ENCODE measurements at regions not wholly inside any gene's neighbourhood (a gene's known extent, or its start where the extent isn't known, plus 50 kb on each side); places are given as distances from the start of the nearest gene placed in this dataset.

DNA sequence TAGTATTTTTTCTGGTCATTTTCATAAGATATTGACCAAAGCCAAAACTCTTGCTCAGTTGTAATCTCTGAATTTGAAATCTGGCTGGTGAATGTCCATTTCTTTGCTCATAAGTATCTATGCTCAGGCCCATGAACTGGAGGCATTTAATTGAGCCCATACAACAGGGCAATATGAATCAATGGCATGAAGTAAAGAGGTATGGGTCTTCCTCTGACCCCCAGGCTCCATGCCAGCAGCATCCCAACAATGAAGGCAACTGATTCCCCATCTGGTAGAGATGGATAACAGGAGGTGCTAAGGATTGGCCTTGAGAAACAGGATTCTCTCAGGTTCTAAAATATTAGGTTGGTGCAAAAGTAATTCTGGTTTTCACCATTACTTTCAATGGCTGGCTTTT lies 330.8 kb downstream of the LIG4 start:
- no peak for TF ChIP-seq POLR2A (IDR thresholded peaks at IDR 0.05; ENCODE audit: low read depth, low read length)
- intact Hi-C loops (cut with micrococcal nuclease) (no loop called here), dilution Hi-C loops (cut with MboI; ENCODE audit: extremely low pct_ligation_motif_present, low sequenced_read_pairs) (no loop called here)
- Histone ChIP-seq H3K9ac (replicated peaks; ENCODE audit: extremely low read depth, insufficient read depth, low read length) (no peak overlapping the region), H4K20me1 (replicated peaks; ENCODE audit: control insufficient read depth, extremely low read depth, insufficient read depth, low read length) (no peaks in the 10 kb centered on the region), H3K27ac (ENCODE audit: insufficient read depth, low read depth, low read length) (no peak overlapping the region), H3K79me2 (ENCODE audit: control insufficient read depth, insufficient read depth, low read length) (no peaks in the 10 kb centered on the region), H2AFZ (ENCODE audit: low read depth, low read length) (no peak overlapping the region), H3K4me1 (ENCODE audit: control insufficient read depth, extremely low read depth, insufficient read depth, low read length) (no peaks in the 10 kb centered on the region), H3K27me3 (ENCODE audit: control insufficient read depth in 2 of 2, insufficient read depth in 2 of 2, low read length in 2 of 2) (no peaks in the 10 kb centered on the region), H3K4me2 (ENCODE audit: insufficient read depth, low read length) (no peak overlapping the region), H3K36me3 (ENCODE audit: control insufficient read depth in 2 of 2, extremely low read depth in 1 of 2, insufficient read depth in 2 of 2, low read length in 2 of 2) (no peaks in the 10 kb centered on the region), H3K9me3 (replicated peaks; ENCODE audit: control insufficient read depth, insufficient read depth, low read length) (no peaks in the 10 kb centered on the region), H3K4me3 (replicated peaks in 1 of 3; ENCODE audit: insufficient read depth in 1 of 3, low read depth in 1 of 3, low read length in 3 of 3) (no peak overlapping the region), H3K9me1 (replicated peaks; ENCODE audit: control insufficient read depth, extremely low read depth, insufficient read depth, low read length) (no peaks in the 10 kb centered on the region)
- no peak for FAIRE-seq
- DNase-seq (ENCODE audit: low read depth, low spot score), result no peak
- BruUV-seq (replicated peaks), result no TSS peak
- POLR2A ChIA-PET, result no interaction called here
- CTCF ChIA-PET, result no interaction called here

DNA sequence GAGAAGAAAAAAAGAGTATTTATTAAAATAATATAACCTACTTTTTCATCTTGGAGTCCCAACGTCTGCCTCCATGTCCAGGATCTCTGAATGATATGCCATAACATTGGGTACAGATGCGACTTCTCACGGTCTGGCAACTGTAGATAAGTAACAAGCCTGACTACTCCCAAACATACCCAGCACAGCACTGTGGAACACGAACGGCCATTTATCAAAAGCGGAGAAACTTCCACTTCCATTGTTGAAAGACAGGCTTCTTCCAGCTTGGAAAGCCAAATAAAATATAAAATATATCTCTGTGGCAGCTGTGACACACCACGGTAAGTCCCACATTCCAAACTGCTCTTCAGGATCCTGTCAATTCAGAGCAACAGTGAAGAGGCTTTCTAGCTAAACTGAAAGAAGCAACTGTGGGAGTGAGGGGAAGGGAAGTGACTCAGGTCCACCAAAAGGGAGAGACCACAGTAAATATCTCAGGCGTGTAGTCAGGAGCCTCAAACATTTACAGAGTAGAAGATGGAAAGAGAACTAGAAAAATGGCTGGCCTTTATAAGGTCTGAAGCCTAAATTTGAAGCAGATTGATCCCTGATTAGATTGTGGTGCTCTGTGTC lies 331.7 kb downstream of the LIG4 start:
- no peaks in the 10 kb centered on the region for H3K9me3 ChIP-seq (replicated peaks; ENCODE audit: control insufficient read depth, insufficient read depth, low read length)
- dilution Hi-C loops (cut with MboI; ENCODE audit: extremely low pct_ligation_motif_present, low sequenced_read_pairs) (no loop called here), intact Hi-C loops (cut with micrococcal nuclease) (no loop called here)
- H3K4me1 ChIP-seq (ENCODE audit: control insufficient read depth, extremely low read depth, insufficient read depth, low read length), result no peaks in the 10 kb centered on the region
- TF ChIP-seq, protein P1, sequence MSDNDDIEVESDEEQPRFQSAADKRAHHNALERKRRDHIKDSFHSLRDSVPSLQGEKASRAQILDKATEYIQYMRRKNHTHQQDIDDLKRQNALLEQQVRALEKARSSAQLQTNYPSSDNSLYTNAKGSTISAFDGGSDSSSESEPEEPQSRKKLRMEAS (IDR thresholded peaks at IDR 0.05; ENCODE audit: insufficient read depth, insufficient read length), result no peak
- TF ChIP-seq, protein P2, sequence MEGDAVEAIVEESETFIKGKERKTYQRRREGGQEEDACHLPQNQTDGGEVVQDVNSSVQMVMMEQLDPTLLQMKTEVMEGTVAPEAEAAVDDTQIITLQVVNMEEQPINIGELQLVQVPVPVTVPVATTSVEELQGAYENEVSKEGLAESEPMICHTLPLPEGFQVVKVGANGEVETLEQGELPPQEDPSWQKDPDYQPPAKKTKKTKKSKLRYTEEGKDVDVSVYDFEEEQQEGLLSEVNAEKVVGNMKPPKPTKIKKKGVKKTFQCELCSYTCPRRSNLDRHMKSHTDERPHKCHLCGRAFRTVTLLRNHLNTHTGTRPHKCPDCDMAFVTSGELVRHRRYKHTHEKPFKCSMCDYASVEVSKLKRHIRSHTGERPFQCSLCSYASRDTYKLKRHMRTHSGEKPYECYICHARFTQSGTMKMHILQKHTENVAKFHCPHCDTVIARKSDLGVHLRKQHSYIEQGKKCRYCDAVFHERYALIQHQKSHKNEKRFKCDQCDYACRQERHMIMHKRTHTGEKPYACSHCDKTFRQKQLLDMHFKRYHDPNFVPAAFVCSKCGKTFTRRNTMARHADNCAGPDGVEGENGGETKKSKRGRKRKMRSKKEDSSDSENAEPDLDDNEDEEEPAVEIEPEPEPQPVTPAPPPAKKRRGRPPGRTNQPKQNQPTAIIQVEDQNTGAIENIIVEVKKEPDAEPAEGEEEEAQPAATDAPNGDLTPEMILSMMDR (IDR thresholded peaks at IDR 0.05; ENCODE audit: extremely low read depth in 1 of 2, insufficient read depth in 1 of 2, low read depth in 1 of 2, low read length in 2 of 2), result no peak
- TF ChIP-seq MYC (IDR thresholded peaks at IDR 0.05; ENCODE audit: low read depth, low read length) (no peak), EZH2 (IDR thresholded peaks at IDR 0.05; ENCODE audit: borderline replicate concordance, low read depth, low read length, severe bottlenecking) (no peak), JUN (IDR thresholded peaks at IDR 0.05; ENCODE audit: borderline replicate concordance, insufficient read depth, insufficient read length, low read depth) (no peak), POLR2A (IDR thresholded peaks at IDR 0.05; ENCODE audit: low read depth, low read length) (no peak), POLR2AphosphoS5 (IDR thresholded peaks at IDR 0.05; ENCODE audit: insufficient read depth, low read depth, low read length) (no peak), FOS (IDR thresholded peaks at IDR 0.05; ENCODE audit: borderline replicate concordance, insufficient read depth, low read length) (no peak), GATA2 (IDR thresholded peaks at IDR 0.05; ENCODE audit: insufficient read depth, insufficient read length, low read depth, low read length) (no peak)
- no peak overlapping the region for H3K27ac ChIP-seq (ENCODE audit: insufficient read depth, low read depth, low read length)
- no peak overlapping the region for H3K4me2 ChIP-seq (ENCODE audit: insufficient read depth, low read length)
- H3K36me3 ChIP-seq (ENCODE audit: control insufficient read depth in 2 of 2, extremely low read depth in 1 of 2, insufficient read depth in 2 of 2, low read length in 2 of 2), result no peaks in the 10 kb centered on the region
- DNase-seq (ENCODE audit: low read depth, low spot score), result no peak
- H2AFZ ChIP-seq (ENCODE audit: low read depth, low read length), result no peak overlapping the region
- ChIA-PET POLR2A (no interaction called here), CTCF (no interaction called here)
- H3K4me3 ChIP-seq (replicated peaks in 1 of 3; ENCODE audit: insufficient read depth in 1 of 3, low read depth in 1 of 3, low read length in 3 of 3), result no peak overlapping the region
- no peaks in the 10 kb centered on the region for H3K9me1 ChIP-seq (replicated peaks; ENCODE audit: control insufficient read depth, extremely low read depth, insufficient read depth, low read length)
- BruUV-seq (replicated peaks), result no TSS peak
- no peaks in the 10 kb centered on the region for H3K27me3 ChIP-seq (ENCODE audit: control insufficient read depth in 2 of 2, insufficient read depth in 2 of 2, low read length in 2 of 2)
- H3K9ac ChIP-seq (replicated peaks; ENCODE audit: extremely low read depth, insufficient read depth, low read length), result no peak overlapping the region
- no peak for FAIRE-seq
- no peaks in the 10 kb centered on the region for H3K79me2 ChIP-seq (ENCODE audit: control insufficient read depth, insufficient read depth, low read length)
- no peaks in the 10 kb centered on the region for H4K20me1 ChIP-seq (replicated peaks; ENCODE audit: control insufficient read depth, extremely low read depth, insufficient read depth, low read length)
